D721Med (cell line): ENCODE measurements at regions not wholly inside any gene's neighbourhood (a gene's known extent, or its start where the extent isn't known, plus 50 kb on each side); places are given as distances from the start of the nearest gene placed in this dataset.

Source experiments
- DNase-seq: peaks from one replicate; pipeline ENCODE4 v3.0.0; 2011; ENCODE audit warnings: low spot score; ENCODE audit not compliant: insufficient read length
- FAIRE-seq: peaks from 2 replicates; lab custom pipeline; 2011; peaks lifted over from hg19 to GRCh38; lab: Jason Lieb, UNC
- CTCF ChIP-seq: IDR thresholded peaks from 2 replicates; pipeline ENCODE4 v1.5.1; 2012; ENCODE audit warnings: mild to moderate bottlenecking, control low read depth; ENCODE audit not compliant: insufficient read depth; ENCODE audit errors: missing control alignments

GRCh38 chr6:48474830-48475229 lies 363.8 kb upstream of the PTCHD4 start:
- FAIRE-seq, result no peak
- DNase-seq, result no peak
- TF ChIP-seq CTCF, result no peak

GRCh38 chr6:48474136-48474535 lies 363.1 kb upstream of the PTCHD4 start:
- FAIRE-seq (no peak), DNase-seq (no peak)
- TF ChIP-seq CTCF, result no peak

- no peak for DNase-seq
- no peak for TF ChIP-seq CTCF
- no peak for FAIRE-seq
Observed at GRCh38 chr6:48472535-48472934, 361.5 kb upstream of the PTCHD4 start.

- DNase-seq (no peak), FAIRE-seq (no peak)
- no peak for TF ChIP-seq CTCF
Observed at GRCh38 chr6:48472091-48472490, 361.1 kb upstream of the PTCHD4 start.

- DNase-seq, result no peak
- no peak for FAIRE-seq
- TF ChIP-seq CTCF, result no peak
Observed at GRCh38 chr6:48471326-48471725, 360.3 kb upstream of the PTCHD4 start.

- DNase-seq (no peak), FAIRE-seq (no peak)
- peak; percentile 7 for TF ChIP-seq CTCF
Observed at GRCh38 chr6:48449002-48449401, 338.0 kb upstream of the PTCHD4 start.

- FAIRE-seq (no peak), DNase-seq (no peak)
- TF ChIP-seq CTCF, result no peak
Observed at GRCh38 chr6:48447251-48447650, 336.3 kb upstream of the PTCHD4 start.
